CD8-positive, alpha-beta memory T cell (primary cell): ENCODE measurements at regions not wholly inside any gene's neighbourhood (a gene's known extent, or its start where the extent isn't known, plus 50 kb on each side); places are given as distances from the start of the nearest gene placed in this dataset.
"Not testable (repeated sequence)": the region's sequence is repeated elsewhere in the genome, so short reads cannot be mapped to it uniquely, and the experiment has no call there.

Experiments used
- CTCF ChIA-PET: fragments of 350-600 bp; sonication (Branson Sonifier 250); formaldehyde crosslinking; loops from one replicate; lab custom pipeline; 2021; ENCODE audit warnings: antibody characterized with exemption; lab: Charles Lee
- POLR2A ChIA-PET: fragments of 350-600 bp; sonication (Branson Sonifier 250); formaldehyde crosslinking; loops from one replicate; lab custom pipeline; 2021; ENCODE audit warnings: antibody characterized with exemption; lab: Charles Lee
- DNase-seq, 5 donors: peaks; one replicate each; pipeline versions ENCODE4 v3.0.0 to v3.0.0-alpha.2; 2020 to 2022; ENCODE audit warnings: mixed read lengths in 1 of 5
- H3K27ac ChIP-seq: one replicate; pipeline ENCODE4 v1.7.0; 2013; ENCODE audit warnings: low read depth, mild to moderate bottlenecking, low read length, moderate library complexity
- H3K27me3 ChIP-seq: 2 replicates; pipeline ENCODE4 v1.7.0; 2013; ENCODE audit warnings: low read length, mild to moderate bottlenecking; ENCODE audit not compliant: insufficient read depth, poor library complexity, severe bottlenecking
- H3K36me3 ChIP-seq: 2 replicates; pipeline ENCODE4 v1.7.0; 2013; ENCODE audit warnings: mild to moderate bottlenecking, low read length, moderate library complexity; ENCODE audit not compliant: insufficient read depth
- H3K4me1 ChIP-seq: 2 replicates; pipeline ENCODE4 v1.7.0; 2013; ENCODE audit warnings: mild to moderate bottlenecking, low read length, moderate library complexity; ENCODE audit not compliant: insufficient read depth
- H3K4me3 ChIP-seq: 2 replicates; pipeline ENCODE4 v1.7.0; 2013; ENCODE audit warnings: mild to moderate bottlenecking, low read length
- H3K9me3 ChIP-seq: 2 replicates; pipeline ENCODE4 v1.7.0; 2013; ENCODE audit warnings: mild to moderate bottlenecking, low read length
- H3K27ac Mint-ChIP-seq, 8 donors: one replicate each; pipeline ENCODE4 v1.8.0; 2020 to 2021; ENCODE audit warnings: mixed read lengths in 8 of 8, mild to moderate bottlenecking in 6 of 8, inconsistent platforms in 3 of 8, moderate library complexity in 3 of 8
- H3K27me3 Mint-ChIP-seq, 2 donors: one replicate each; pipeline ENCODE4 v1.8.0; 2020 to 2021; ENCODE audit warnings: mixed read lengths in 2 of 2, mild to moderate bottlenecking in 1 of 2, moderate library complexity in 1 of 2
- H3K36me3 Mint-ChIP-seq, 3 donors: one replicate each; pipeline ENCODE4 v1.8.0; 2020 to 2021; ENCODE audit warnings: mixed read lengths in 3 of 3, inconsistent platforms in 1 of 3, mild to moderate bottlenecking in 1 of 3
- H3K4me1 Mint-ChIP-seq, 3 donors: one replicate each; pipeline ENCODE4 v1.8.0; 2020 to 2021; ENCODE audit warnings: mixed read lengths in 3 of 3, inconsistent platforms in 1 of 3, mild to moderate bottlenecking in 1 of 3
- H3K4me3 Mint-ChIP-seq, 7 donors: one replicate each; pipeline ENCODE4 v1.8.0; 2020 to 2021; ENCODE audit warnings: mixed read lengths in 7 of 7, mild to moderate bottlenecking in 6 of 7, moderate library complexity in 4 of 7, inconsistent platforms in 2 of 7
- H3K9me3 Mint-ChIP-seq, 5 donors: one replicate each; pipeline ENCODE4 v1.8.0; 2020 to 2022; ENCODE audit warnings: mixed read lengths in 5 of 5, mild to moderate bottlenecking in 3 of 5, moderate library complexity in 2 of 5, inconsistent platforms in 1 of 5

GRCh38 chr5:127182631-127183030, 108.0 kb upstream of the MEGF10 start:
- H3K27ac Mint-ChIP-seq, H3K4me1 Mint-ChIP-seq, H3K4me3 ChIP-seq, H3K27me3 ChIP-seq, H3K36me3 Mint-ChIP-seq, DNase-seq, H3K9me3 ChIP-seq, H3K4me1 ChIP-seq, H3K9me3 Mint-ChIP-seq, CTCF ChIA-PET, H3K36me3 ChIP-seq, H3K4me3 Mint-ChIP-seq, H3K27ac ChIP-seq, POLR2A ChIA-PET: not testable (repeated sequence)
- peaks cover 6 to 16% of the 10 kb centered on the region in 2 donors for H3K27me3 Mint-ChIP-seq

- H3K36me3 Mint-ChIP-seq, result no peaks in the 10 kb centered on the region
- peaks cover 6 to 20% of the 10 kb centered on the region in 2 donors for H3K27me3 Mint-ChIP-seq
- H3K4me1 Mint-ChIP-seq, result no peaks in the 10 kb centered on the region
- H3K4me3 Mint-ChIP-seq, result no peak overlapping the region
- ChIA-PET CTCF (no interaction called here), POLR2A (no interaction called here)
- H3K4me1 ChIP-seq, result no peaks in the 10 kb centered on the region
- no peak for DNase-seq
- peaks cover 0 to 2% (median 0%) of the 10 kb centered on the region in 5 donors for H3K9me3 Mint-ChIP-seq
- H3K27me3 ChIP-seq, result no peaks in the 10 kb centered on the region
- no peaks in the 10 kb centered on the region for H3K9me3 ChIP-seq
- H3K36me3 ChIP-seq, result no peaks in the 10 kb centered on the region
- no peak overlapping the region for H3K27ac Mint-ChIP-seq
- no peak overlapping the region for H3K27ac ChIP-seq
- H3K4me3 ChIP-seq, result no peak overlapping the region
Measured at GRCh38 chr5:127183332-127183731, 107.3 kb upstream of the MEGF10 start.

- H3K4me3 Mint-ChIP-seq, result no peak overlapping the region
Measured at GRCh38 chr5:127184851-127185250, 105.7 kb upstream of the MEGF10 start.

GRCh38 chr5:127186657-127187056, 103.9 kb upstream of the MEGF10 start:
- H3K27me3 Mint-ChIP-seq, result peaks cover 12 to 26% of the 10 kb centered on the region in 2 donors

More at GRCh38 chr5:127184851-127185250, 105.7 kb upstream of the MEGF10 start:
- H3K4me3 ChIP-seq, result no peak overlapping the region
- no peaks in the 10 kb centered on the region for H3K27me3 ChIP-seq
- ChIA-PET POLR2A (no interaction called here), CTCF (no interaction called here)
- no peak overlapping the region for H3K27ac ChIP-seq
- H3K27ac Mint-ChIP-seq, result no peak overlapping the region
- H3K9me3 Mint-ChIP-seq, result peaks cover 0 to 2% (median 0%) of the 10 kb centered on the region in 5 donors
- no peak for DNase-seq
- no peaks in the 10 kb centered on the region for H3K4me1 Mint-ChIP-seq
- H3K36me3 Mint-ChIP-seq, result no peaks in the 10 kb centered on the region
- no peaks in the 10 kb centered on the region for H3K9me3 ChIP-seq
- H3K4me1 ChIP-seq, result no peaks in the 10 kb centered on the region
- H3K27me3 Mint-ChIP-seq, result peaks cover 11 to 22% of the 10 kb centered on the region in 2 donors
- H3K36me3 ChIP-seq, result no peaks in the 10 kb centered on the region

GRCh38 chr5:127187706-127188105, 102.9 kb upstream of the MEGF10 start:
- POLR2A ChIA-PET, result no interaction called here
- DNase-seq, result no peak

More at GRCh38 chr5:127186657-127187056, 103.9 kb upstream of the MEGF10 start:
- ChIA-PET POLR2A (no interaction called here), CTCF (no interaction called here)
- H3K4me3 Mint-ChIP-seq, result no peak overlapping the region
- Histone ChIP-seq H3K9me3 (no peaks in the 10 kb centered on the region), H3K4me1 (no peaks in the 10 kb centered on the region), H3K27ac (no peak overlapping the region), H3K4me3 (no peak overlapping the region), H3K27me3 (no peaks in the 10 kb centered on the region), H3K36me3 (no peaks in the 10 kb centered on the region)
- no peak for DNase-seq
- peaks cover 0 to 2% (median 0%) of the 10 kb centered on the region in 5 donors for H3K9me3 Mint-ChIP-seq
- H3K4me1 Mint-ChIP-seq, result no peaks in the 10 kb centered on the region
- H3K36me3 Mint-ChIP-seq, result no peaks in the 10 kb centered on the region
- no peak overlapping the region for H3K27ac Mint-ChIP-seq

GRCh38 chr5:127192150-127192549, 98.4 kb upstream of the MEGF10 start:
- POLR2A ChIA-PET, result no interaction called here
- Mint-ChIP-seq H3K4me3 (no peak overlapping the region), H3K27me3 (peaks cover 15 to 48% of the 10 kb centered on the region in 2 donors), H3K36me3 (no peaks in the 10 kb centered on the region), H3K27ac (no peak overlapping the region), H3K9me3 (peaks cover 0 to 2% (median 0%) of the 10 kb centered on the region in 5 donors), H3K4me1 (no peaks in the 10 kb centered on the region)
- CTCF ChIA-PET, result no interaction called here
- Histone ChIP-seq H3K9me3 (no peaks in the 10 kb centered on the region), H3K36me3 (no peaks in the 10 kb centered on the region), H3K27me3 (no peaks in the 10 kb centered on the region), H3K4me3 (no peak overlapping the region), H3K4me1 (no peaks in the 10 kb centered on the region), H3K27ac (no peak overlapping the region)
- no peak for DNase-seq

More at GRCh38 chr5:127187706-127188105, 102.9 kb upstream of the MEGF10 start:
- Histone ChIP-seq H3K27me3 (no peaks in the 10 kb centered on the region), H3K4me3 (no peak overlapping the region), H3K36me3 (no peaks in the 10 kb centered on the region), H3K4me1 (no peaks in the 10 kb centered on the region), H3K27ac (no peak overlapping the region), H3K9me3 (no peaks in the 10 kb centered on the region)
- Mint-ChIP-seq H3K36me3 (no peaks in the 10 kb centered on the region), H3K27me3 (peaks cover 11 to 25% of the 10 kb centered on the region in 2 donors), H3K4me1 (no peaks in the 10 kb centered on the region), H3K4me3 (no peak overlapping the region), H3K27ac (no peak overlapping the region), H3K9me3 (peaks cover 0 to 2% (median 0%) of the 10 kb centered on the region in 5 donors)
- CTCF ChIA-PET, result no interaction called here

GRCh38 chr5:127192836-127193338, 97.7 kb upstream of the MEGF10 start:
- no peak overlapping the region for H3K27ac Mint-ChIP-seq
- no peak overlapping the region for H3K27ac ChIP-seq
- no peaks in the 10 kb centered on the region for H3K36me3 ChIP-seq
- no peaks in the 10 kb centered on the region for H3K36me3 Mint-ChIP-seq
- H3K4me1 Mint-ChIP-seq, result no peaks in the 10 kb centered on the region
- H3K27me3 ChIP-seq, result no peaks in the 10 kb centered on the region
- H3K9me3 Mint-ChIP-seq, result peaks cover 0 to 2% (median 0%) of the 10 kb centered on the region in 5 donors
- DNase-seq, result no peak
- H3K4me3 ChIP-seq, result no peak overlapping the region
- H3K4me1 ChIP-seq, result no peaks in the 10 kb centered on the region
- no peak overlapping the region for H3K4me3 Mint-ChIP-seq
- POLR2A ChIA-PET, result no interaction called here
- H3K27me3 Mint-ChIP-seq, result peaks cover 15 to 44% of the 10 kb centered on the region in 2 donors
- CTCF ChIA-PET, result no interaction called here
- H3K9me3 ChIP-seq, result no peaks in the 10 kb centered on the region

GRCh38 chr5:127196042-127196441, 94.6 kb upstream of the MEGF10 start:
- Mint-ChIP-seq H3K27ac (no peak overlapping the region), H3K36me3 (peaks cover 0 to 3% (median 0%) of the 10 kb centered on the region in 3 donors), H3K27me3 (peaks cover 20 to 53% of the 10 kb centered on the region in 2 donors), H3K4me3 (no peak overlapping the region), H3K9me3 (peaks cover 0 to 11% (median 8%) of the 10 kb centered on the region in 5 donors), H3K4me1 (no peaks in the 10 kb centered on the region)
- Histone ChIP-seq H3K36me3 (no peaks in the 10 kb centered on the region), H3K4me3 (no peak overlapping the region), H3K9me3 (no peaks in the 10 kb centered on the region), H3K27ac (no peak overlapping the region), H3K27me3 (no peaks in the 10 kb centered on the region), H3K4me1 (no peaks in the 10 kb centered on the region)
- CTCF ChIA-PET, result no interaction called here
- POLR2A ChIA-PET, result no interaction called here
- DNase-seq, result no peak
